ENCODE measurements at regions not wholly inside any gene's neighbourhood (a gene's known extent, or its start where the extent isn't known, plus 50 kb on each side); places are given as distances from the start of the nearest gene placed in this dataset.

GRCh38 chr7:67754651-67755050 is 758.0 kb downstream of the TYW1 start:
- no peak for ATAC-seq (ENCODE audit: insufficient number of reproducible peaks, low FRiP score, low read depth)
- no peak for TF ChIP-seq CTCF (IDR thresholded peaks at IDR 0.05)

GRCh38 chr7:67758551-67758950 is 761.9 kb downstream of the TYW1 start:
- TF ChIP-seq CTCF (IDR thresholded peaks at IDR 0.05), result no peak
- Histone ChIP-seq H3K27me3 (replicated peaks; ENCODE audit: insufficient read depth) (no peaks in the 10 kb centered on the region), H3K27ac (no peak overlapping the region), H3K4me3 (no peak overlapping the region), H3K36me3 (no peaks in the 10 kb centered on the region), H3K4me1 (ENCODE audit: control insufficient read depth in 1 of 2, low read depth in 2 of 2) (no peaks in the 10 kb centered on the region), H3K9me3 (no peaks in the 10 kb centered on the region)
- DNase-seq (ENCODE audit: low spot score), result no peak
- no peak for ATAC-seq (ENCODE audit: insufficient number of reproducible peaks, low FRiP score, low read depth)

More at GRCh38 chr7:67754651-67755050, 758.0 kb downstream of the TYW1 start:
- Histone ChIP-seq H3K27ac (no peak overlapping the region), H3K9me3 (no peaks in the 10 kb centered on the region), H3K4me1 (ENCODE audit: control insufficient read depth in 1 of 2, low read depth in 2 of 2) (no peaks in the 10 kb centered on the region), H3K27me3 (replicated peaks; ENCODE audit: insufficient read depth) (no peaks in the 10 kb centered on the region), H3K36me3 (no peaks in the 10 kb centered on the region), H3K4me3 (no peak overlapping the region)
- DNase-seq (ENCODE audit: low spot score), result no peak

GRCh38 chr7:67760971-67761370 is 764.3 kb downstream of the TYW1 start:
- no peak for TF ChIP-seq CTCF (IDR thresholded peaks at IDR 0.05)
- no peaks in the 10 kb centered on the region for H3K36me3 ChIP-seq
- no peaks in the 10 kb centered on the region for H3K27me3 ChIP-seq (replicated peaks; ENCODE audit: insufficient read depth)
- H3K27ac ChIP-seq, result no peak overlapping the region
- DNase-seq (ENCODE audit: low spot score) (no peak), ATAC-seq (ENCODE audit: insufficient number of reproducible peaks, low FRiP score, low read depth) (no peak)
- H3K4me3 ChIP-seq, result no peak overlapping the region
- H3K4me1 ChIP-seq (ENCODE audit: control insufficient read depth in 1 of 2, low read depth in 2 of 2), result no peaks in the 10 kb centered on the region
- H3K9me3 ChIP-seq, result no peaks in the 10 kb centered on the region

- no peak for TF ChIP-seq CTCF (IDR thresholded peaks at IDR 0.05)
- ATAC-seq (ENCODE audit: insufficient number of reproducible peaks, low FRiP score, low read depth), result no peak
- no peaks in the 10 kb centered on the region for H3K9me3 ChIP-seq
These were observed 765.9 kb downstream of the TYW1 start for GRCh38 chr7:67762516-67762915.

GRCh38 chr7:67764289-67764688 is 767.7 kb downstream of the TYW1 start:
- Histone ChIP-seq H3K36me3 (no peaks in the 10 kb centered on the region), H3K4me1 (ENCODE audit: control insufficient read depth in 1 of 2, low read depth in 2 of 2) (no peaks in the 10 kb centered on the region), H3K9me3 (no peaks in the 10 kb centered on the region), H3K27ac (no peak overlapping the region), H3K27me3 (replicated peaks; ENCODE audit: insufficient read depth) (no peaks in the 10 kb centered on the region), H3K4me3 (no peak overlapping the region)
- no peak for DNase-seq (ENCODE audit: low spot score)
- TF ChIP-seq CTCF (IDR thresholded peaks at IDR 0.05), result no peak
- no peak for ATAC-seq (ENCODE audit: insufficient number of reproducible peaks, low FRiP score, low read depth)

More at GRCh38 chr7:67762516-67762915, 765.9 kb downstream of the TYW1 start:
- H3K4me1 ChIP-seq (ENCODE audit: control insufficient read depth in 1 of 2, low read depth in 2 of 2), result no peaks in the 10 kb centered on the region
- H3K36me3 ChIP-seq, result no peaks in the 10 kb centered on the region
- H3K27me3 ChIP-seq (replicated peaks; ENCODE audit: insufficient read depth), result no peaks in the 10 kb centered on the region
- H3K27ac ChIP-seq, result no peak overlapping the region
- DNase-seq (ENCODE audit: low spot score), result no peak
- H3K4me3 ChIP-seq, result no peak overlapping the region
